NB4 (cell line): ENCODE measurements at regions not wholly inside any gene's neighbourhood (a gene's known extent, or its start where the extent isn't known, plus 50 kb on each side); places are given as distances from the start of the nearest gene placed in this dataset.

Experiments used
- DNase-seq: peaks from one replicate; pipeline ENCODE4 v3.0.0; 2010; ENCODE audit warnings: low read depth
- H3K4me3 ChIP-seq: one replicate; pipeline ENCODE4 v1.5.1; 2011; ENCODE audit warnings: mild to moderate bottlenecking, low read depth, low read length, moderate library complexity
- MYC ChIP-seq: IDR thresholded peaks from 2 replicates; pipeline ENCODE4 v1.6.1; 2011; ENCODE audit warnings: low read depth, low read length
- POLR2A ChIP-seq: IDR thresholded peaks from 2 replicates; pipeline ENCODE4 v1.6.1; 2011; ENCODE audit warnings: mild to moderate bottlenecking; ENCODE audit not compliant: insufficient read length; ENCODE audit errors: extremely low read depth
- TF ChIP-seq, protein P1 (sequence below): IDR thresholded peaks from one replicate; pipeline ENCODE4 v1.5.1; 2012; ENCODE audit warnings: low read depth, low read length
- TF ChIP-seq, protein P2 (sequence below): IDR thresholded peaks from 2 replicates; pipeline ENCODE4 v1.6.1; 2011; ENCODE audit warnings: low read depth, low read length

DNA sequence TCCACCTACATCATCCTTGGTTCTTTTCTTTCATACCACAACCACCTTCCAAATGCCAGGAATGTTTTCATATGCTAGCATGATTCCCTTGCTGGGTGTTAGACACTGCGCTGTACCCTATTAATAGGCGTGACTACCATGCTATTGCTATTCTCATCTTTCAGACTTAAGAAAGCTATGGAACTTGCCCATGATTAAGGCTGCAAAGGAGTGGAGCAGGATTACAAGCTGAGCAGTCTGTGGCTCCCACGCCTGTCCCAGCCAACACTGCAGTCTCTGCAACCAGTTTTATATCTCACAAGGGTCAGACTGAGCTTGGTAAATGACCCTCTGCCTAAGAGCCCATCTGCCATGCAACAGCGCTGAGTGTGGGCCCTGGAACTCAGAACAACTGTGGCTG, 285.7 kb upstream of the POU3F3 start:
- no peak for DNase-seq
- H3K4me3 ChIP-seq = no peak overlapping the region

DNA sequence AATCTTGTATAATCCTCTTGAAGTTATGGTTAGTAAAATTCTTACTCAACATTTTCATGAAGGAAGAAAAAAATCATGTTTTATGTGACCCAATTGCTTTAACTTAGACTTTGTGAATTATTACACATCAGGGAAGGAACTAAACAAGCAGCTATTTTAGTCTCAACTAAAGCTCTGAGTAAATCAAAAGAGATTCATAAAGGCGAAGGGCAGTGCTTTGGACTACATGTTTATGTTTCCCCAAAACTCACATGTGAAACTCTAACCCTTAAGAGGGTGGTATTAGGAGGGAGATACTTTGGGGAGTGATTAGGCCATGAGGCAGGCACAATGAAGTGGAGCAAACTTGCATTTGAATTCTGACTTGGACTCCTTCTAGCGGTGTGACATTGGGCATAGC, 283.7 kb upstream of the POU3F3 start:
- no peak for DNase-seq
- H3K4me3 ChIP-seq = no peak overlapping the region
- no peak for TF ChIP-seq MYC
- TF ChIP-seq, protein P1, sequence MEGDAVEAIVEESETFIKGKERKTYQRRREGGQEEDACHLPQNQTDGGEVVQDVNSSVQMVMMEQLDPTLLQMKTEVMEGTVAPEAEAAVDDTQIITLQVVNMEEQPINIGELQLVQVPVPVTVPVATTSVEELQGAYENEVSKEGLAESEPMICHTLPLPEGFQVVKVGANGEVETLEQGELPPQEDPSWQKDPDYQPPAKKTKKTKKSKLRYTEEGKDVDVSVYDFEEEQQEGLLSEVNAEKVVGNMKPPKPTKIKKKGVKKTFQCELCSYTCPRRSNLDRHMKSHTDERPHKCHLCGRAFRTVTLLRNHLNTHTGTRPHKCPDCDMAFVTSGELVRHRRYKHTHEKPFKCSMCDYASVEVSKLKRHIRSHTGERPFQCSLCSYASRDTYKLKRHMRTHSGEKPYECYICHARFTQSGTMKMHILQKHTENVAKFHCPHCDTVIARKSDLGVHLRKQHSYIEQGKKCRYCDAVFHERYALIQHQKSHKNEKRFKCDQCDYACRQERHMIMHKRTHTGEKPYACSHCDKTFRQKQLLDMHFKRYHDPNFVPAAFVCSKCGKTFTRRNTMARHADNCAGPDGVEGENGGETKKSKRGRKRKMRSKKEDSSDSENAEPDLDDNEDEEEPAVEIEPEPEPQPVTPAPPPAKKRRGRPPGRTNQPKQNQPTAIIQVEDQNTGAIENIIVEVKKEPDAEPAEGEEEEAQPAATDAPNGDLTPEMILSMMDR = no peak

More for the DNA sequence above, 285.7 kb upstream of the POU3F3 start:
- no peak for TF ChIP-seq POLR2A
- TF ChIP-seq MYC = no peak
- TF ChIP-seq, protein P2, sequence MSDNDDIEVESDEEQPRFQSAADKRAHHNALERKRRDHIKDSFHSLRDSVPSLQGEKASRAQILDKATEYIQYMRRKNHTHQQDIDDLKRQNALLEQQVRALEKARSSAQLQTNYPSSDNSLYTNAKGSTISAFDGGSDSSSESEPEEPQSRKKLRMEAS = no peak
- TF ChIP-seq, protein P1 = no peak

DNA sequence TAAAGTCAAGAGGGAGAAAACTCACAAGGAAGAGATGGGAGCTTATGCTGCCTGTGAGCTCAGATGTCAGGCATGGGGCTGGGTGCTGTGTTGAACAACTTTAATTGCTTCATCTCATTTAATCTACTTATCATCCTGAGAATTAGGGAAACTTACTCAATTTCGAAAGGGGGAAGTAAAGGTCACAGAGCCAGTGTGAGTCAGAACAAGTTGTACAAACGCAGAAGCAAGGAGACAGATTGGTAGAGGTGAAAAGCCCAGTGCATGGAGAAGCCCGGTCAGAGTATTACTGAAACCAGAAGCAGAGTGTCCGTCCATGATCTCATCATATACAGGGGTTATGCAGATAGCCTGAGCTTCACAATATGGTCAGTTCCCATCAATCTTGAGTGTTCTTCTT, 281.1 kb upstream of the POU3F3 start:
- H3K4me3 ChIP-seq = no peak overlapping the region
- peak; percentile 59 for DNase-seq
- TF ChIP-seq, protein P2 = no peak
- TF ChIP-seq, protein P1 = no peak
- TF ChIP-seq MYC (no peak), POLR2A (no peak)

DNA sequence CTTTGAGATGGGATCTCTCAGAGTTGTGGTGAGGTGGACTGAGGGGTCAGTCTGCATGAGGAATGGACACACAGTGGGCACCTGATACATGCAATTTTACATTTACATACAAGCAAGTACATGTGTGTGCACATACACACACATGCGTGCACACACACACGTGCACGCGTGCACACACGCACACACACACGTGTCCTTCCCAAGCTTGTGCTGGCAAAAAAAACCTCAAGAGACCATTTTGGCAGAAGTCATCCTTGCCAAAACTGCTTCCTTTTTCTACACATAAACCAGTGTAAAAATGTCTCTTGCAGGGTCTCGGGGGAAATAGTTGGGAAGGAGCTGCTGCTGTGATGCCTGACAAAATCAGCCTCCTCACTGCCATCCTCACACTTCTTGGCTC, 279.5 kb upstream of the POU3F3 start:
- TF ChIP-seq, protein P2 = no peak
- TF ChIP-seq MYC (no peak), POLR2A (no peak)
- TF ChIP-seq, protein P1 = no peak
- no peak overlapping the region for H3K4me3 ChIP-seq
- DNase-seq = no peak

DNA sequence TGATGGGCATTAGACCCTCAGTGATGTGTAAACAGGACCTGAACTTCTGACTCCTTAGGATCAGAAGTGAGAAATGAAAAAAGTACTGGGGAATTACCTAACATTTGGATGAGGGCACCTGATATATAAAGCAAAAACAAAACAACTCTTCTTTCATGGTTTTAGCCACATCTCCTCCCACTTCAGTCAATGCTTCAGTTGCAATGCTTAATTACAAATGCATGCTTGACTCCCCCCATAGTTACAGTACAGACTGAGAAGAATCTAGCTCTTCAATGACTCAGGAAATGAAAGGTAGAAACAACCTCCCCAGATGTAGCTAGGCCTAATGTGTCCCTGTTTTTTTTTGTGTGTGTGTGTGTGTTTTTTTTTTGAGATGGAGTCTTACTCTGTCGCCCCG, 276.8 kb upstream of the POU3F3 start:
- no peak for DNase-seq
- no peak overlapping the region for H3K4me3 ChIP-seq
- TF ChIP-seq, protein P2 = no peak
- TF ChIP-seq MYC (no peak), POLR2A (no peak)
- TF ChIP-seq, protein P1 = no peak

DNA sequence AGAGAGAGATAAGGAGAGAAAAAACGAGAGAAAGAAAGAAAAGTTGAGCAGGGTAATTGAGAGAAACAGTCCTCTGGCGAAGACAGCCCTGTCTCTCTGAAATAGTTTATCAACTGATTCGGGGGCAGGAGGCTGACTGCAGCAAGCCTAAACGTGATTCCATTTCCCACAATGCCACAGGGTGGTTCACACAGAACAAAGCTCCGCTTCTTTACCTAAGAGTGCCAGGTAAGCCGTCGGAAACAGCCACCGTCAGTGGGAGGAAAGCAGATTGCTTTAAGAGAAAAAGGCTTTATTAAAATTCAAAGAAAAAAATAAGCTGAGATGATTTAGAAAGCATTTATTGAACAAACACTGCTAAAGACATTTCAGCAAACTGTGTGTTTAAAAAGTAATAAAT, 271.4 kb upstream of the POU3F3 start:
- H3K4me3 ChIP-seq = no peak overlapping the region
- DNase-seq = no peak
- TF ChIP-seq POLR2A = no peak
- TF ChIP-seq, protein P1 = no peak
- TF ChIP-seq, protein P2 = no peak
- TF ChIP-seq MYC = no peak
